ENCODE measurements at regions not wholly inside any gene's neighbourhood (a gene's known extent, or its start where the extent isn't known, plus 50 kb on each side); places are given as distances from the start of the nearest gene placed in this dataset.

GRCh38 chr7:91645542-91645941 lies 235.0 kb downstream of the MTERF1 start:
- TF ChIP-seq, protein P1, sequence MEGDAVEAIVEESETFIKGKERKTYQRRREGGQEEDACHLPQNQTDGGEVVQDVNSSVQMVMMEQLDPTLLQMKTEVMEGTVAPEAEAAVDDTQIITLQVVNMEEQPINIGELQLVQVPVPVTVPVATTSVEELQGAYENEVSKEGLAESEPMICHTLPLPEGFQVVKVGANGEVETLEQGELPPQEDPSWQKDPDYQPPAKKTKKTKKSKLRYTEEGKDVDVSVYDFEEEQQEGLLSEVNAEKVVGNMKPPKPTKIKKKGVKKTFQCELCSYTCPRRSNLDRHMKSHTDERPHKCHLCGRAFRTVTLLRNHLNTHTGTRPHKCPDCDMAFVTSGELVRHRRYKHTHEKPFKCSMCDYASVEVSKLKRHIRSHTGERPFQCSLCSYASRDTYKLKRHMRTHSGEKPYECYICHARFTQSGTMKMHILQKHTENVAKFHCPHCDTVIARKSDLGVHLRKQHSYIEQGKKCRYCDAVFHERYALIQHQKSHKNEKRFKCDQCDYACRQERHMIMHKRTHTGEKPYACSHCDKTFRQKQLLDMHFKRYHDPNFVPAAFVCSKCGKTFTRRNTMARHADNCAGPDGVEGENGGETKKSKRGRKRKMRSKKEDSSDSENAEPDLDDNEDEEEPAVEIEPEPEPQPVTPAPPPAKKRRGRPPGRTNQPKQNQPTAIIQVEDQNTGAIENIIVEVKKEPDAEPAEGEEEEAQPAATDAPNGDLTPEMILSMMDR (IDR thresholded peaks at IDR 0.05) = no peak
- no peak for TF ChIP-seq POLR2A (IDR thresholded peaks at IDR 0.05)

All from adrenal gland (tissue), 5 donors.